Hepatocyte (in vitro differentiated cells): ENCODE measurements at regions not wholly inside any gene's neighbourhood (a gene's known extent, or its start where the extent isn't known, plus 50 kb on each side); places are given as distances from the start of the nearest gene placed in this dataset.
"Not testable (repeated sequence)": the region's sequence is repeated elsewhere in the genome, so short reads cannot be mapped to it uniquely, and the experiment has no call there.

ENCODE experiments used
- DNase-seq: peaks from one replicate; pipeline ENCODE4 v3.0.0-alpha.2; 2016; ENCODE audit warnings: low spot score
- H2AFZ ChIP-seq: fragments of 200-600 bp; sonication (generic); 2 replicates; pipeline ENCODE4 v1.6.0; 2016; ENCODE audit warnings: antibody characterized with exemption, mild to moderate bottlenecking
- H3K27ac ChIP-seq: fragments of 200-600 bp; sonication (generic); 2 replicates; pipeline ENCODE4 v1.5.1; 2016; ENCODE audit warnings: mild to moderate bottlenecking
- H3K27me3 ChIP-seq: fragments of 200-600 bp; sonication (generic); 2 replicates; pipeline ENCODE4 v1.6.1; 2016
- H3K36me3 ChIP-seq: fragments of 200-600 bp; sonication (generic); replicated peaks from 2 replicates; pipeline ENCODE4 v1.5.1; 2016; ENCODE audit warnings: low read depth; ENCODE audit not compliant: insufficient read depth
- H3K4me1 ChIP-seq: fragments of 200-600 bp; sonication (generic); 2 replicates; pipeline ENCODE4 v1.5.1; 2016; ENCODE audit warnings: mild to moderate bottlenecking, moderate library complexity; ENCODE audit not compliant: insufficient read depth
- H3K4me2 ChIP-seq: fragments of 200-600 bp; sonication (generic); 2 replicates; pipeline ENCODE4 v1.6.0; 2016
- H3K4me3 ChIP-seq: fragments of 200-600 bp; sonication (generic); 2 replicates; pipeline ENCODE4 v1.5.1; 2016; ENCODE audit warnings: mild to moderate bottlenecking
- H3K79me2 ChIP-seq: fragments of 200-600 bp; sonication (generic); 2 replicates; pipeline ENCODE4 v1.6.0; 2017; ENCODE audit warnings: mild to moderate bottlenecking
- H3K9me2 ChIP-seq: fragments of 200-600 bp; sonication (generic); replicated peaks from 2 replicates; pipeline ENCODE4 v1.6.0; 2017; ENCODE audit warnings: mild to moderate bottlenecking; ENCODE audit not compliant: insufficient read depth
- H3K9me3 ChIP-seq: fragments of 200-600 bp; sonication (generic); 2 replicates; pipeline ENCODE4 v1.5.1; 2016; ENCODE audit warnings: low read depth, mild to moderate bottlenecking
- H4K20me1 ChIP-seq: fragments of 200-600 bp; sonication (generic); 2 replicates; pipeline ENCODE4 v1.6.0; 2016; ENCODE audit warnings: mild to moderate bottlenecking; ENCODE audit not compliant: insufficient read depth, poor library complexity, severe bottlenecking
- EZH2 ChIP-seq: fragments of 200-600 bp; sonication (generic); IDR thresholded peaks from 2 replicates; pipeline ENCODE4 v1.6.1; 2016; ENCODE audit warnings: antibody characterized with exemption, mild to moderate bottlenecking, borderline replicate concordance
- EZH2phosphoT487 ChIP-seq: fragments of 200-600 bp; sonication (generic); IDR thresholded peaks from one replicate; pipeline ENCODE4 v1.6.1; 2018; ENCODE audit warnings: antibody characterized with exemption, mild to moderate bottlenecking, low read depth, moderate library complexity; ENCODE audit not compliant: unreplicated experiment, severe bottlenecking
- WGBS: methylation state at CpG from one replicate; pipeline ENCODE4 v1.1.6; 2016; ENCODE audit warnings: low lambda C conversion rate; ENCODE audit errors: missing lambda C conversion rate; 5-methylcytosine and 5-hydroxymethylcytosine counted together
- TF ChIP-seq, protein P1 (sequence below): fragments of 200-600 bp; sonication (generic); IDR thresholded peaks from 2 replicates; pipeline ENCODE4 v1.5.1; 2016; ENCODE audit warnings: antibody characterized with exemption, mild to moderate bottlenecking; ENCODE audit not compliant: poor library complexity

- no peak overlapping the region for H2AFZ ChIP-seq
- H3K4me1 ChIP-seq = no peaks in the 10 kb centered on the region
- no peaks in the 10 kb centered on the region for H3K36me3 ChIP-seq
- no peak overlapping the region for H3K4me2 ChIP-seq
- H3K4me3 ChIP-seq = no peak overlapping the region
- 98% methylated on average over 2 of the region's 2 CpGs for WGBS
- no peaks in the 10 kb centered on the region for H3K9me2 ChIP-seq
- H3K9me3 ChIP-seq = no peaks in the 10 kb centered on the region
- H3K79me2 ChIP-seq = no peaks in the 10 kb centered on the region
- H3K27me3 ChIP-seq = no peaks in the 10 kb centered on the region
- no peaks in the 10 kb centered on the region for H4K20me1 ChIP-seq
- H3K27ac ChIP-seq = no peak overlapping the region
- DNase-seq = no peak
- TF ChIP-seq, protein P1, sequence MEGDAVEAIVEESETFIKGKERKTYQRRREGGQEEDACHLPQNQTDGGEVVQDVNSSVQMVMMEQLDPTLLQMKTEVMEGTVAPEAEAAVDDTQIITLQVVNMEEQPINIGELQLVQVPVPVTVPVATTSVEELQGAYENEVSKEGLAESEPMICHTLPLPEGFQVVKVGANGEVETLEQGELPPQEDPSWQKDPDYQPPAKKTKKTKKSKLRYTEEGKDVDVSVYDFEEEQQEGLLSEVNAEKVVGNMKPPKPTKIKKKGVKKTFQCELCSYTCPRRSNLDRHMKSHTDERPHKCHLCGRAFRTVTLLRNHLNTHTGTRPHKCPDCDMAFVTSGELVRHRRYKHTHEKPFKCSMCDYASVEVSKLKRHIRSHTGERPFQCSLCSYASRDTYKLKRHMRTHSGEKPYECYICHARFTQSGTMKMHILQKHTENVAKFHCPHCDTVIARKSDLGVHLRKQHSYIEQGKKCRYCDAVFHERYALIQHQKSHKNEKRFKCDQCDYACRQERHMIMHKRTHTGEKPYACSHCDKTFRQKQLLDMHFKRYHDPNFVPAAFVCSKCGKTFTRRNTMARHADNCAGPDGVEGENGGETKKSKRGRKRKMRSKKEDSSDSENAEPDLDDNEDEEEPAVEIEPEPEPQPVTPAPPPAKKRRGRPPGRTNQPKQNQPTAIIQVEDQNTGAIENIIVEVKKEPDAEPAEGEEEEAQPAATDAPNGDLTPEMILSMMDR = no peak
- TF ChIP-seq EZH2phosphoT487 = no peak
- TF ChIP-seq EZH2 = no peak
Measured at GRCh38 chr1:188023206-188023605, 1194.5 kb downstream of the PLA2G4A start.

- Histone ChIP-seq H3K27ac (no peak overlapping the region), H3K36me3 (no peaks in the 10 kb centered on the region), H3K79me2 (no peaks in the 10 kb centered on the region), H2AFZ (no peak overlapping the region), H3K4me1 (no peaks in the 10 kb centered on the region), H3K9me2 (no peaks in the 10 kb centered on the region), H3K4me3 (no peak overlapping the region), H4K20me1 (no peaks in the 10 kb centered on the region), H3K4me2 (no peak overlapping the region), H3K27me3 (no peaks in the 10 kb centered on the region), H3K9me3 (no peaks in the 10 kb centered on the region)
- peak; percentile 24 for DNase-seq
- TF ChIP-seq EZH2phosphoT487 (no peak), EZH2 (no peak)
- TF ChIP-seq, protein P1 = no peak
Measured at GRCh38 chr1:188027613-188028012, 1198.9 kb downstream of the PLA2G4A start.

DNA sequence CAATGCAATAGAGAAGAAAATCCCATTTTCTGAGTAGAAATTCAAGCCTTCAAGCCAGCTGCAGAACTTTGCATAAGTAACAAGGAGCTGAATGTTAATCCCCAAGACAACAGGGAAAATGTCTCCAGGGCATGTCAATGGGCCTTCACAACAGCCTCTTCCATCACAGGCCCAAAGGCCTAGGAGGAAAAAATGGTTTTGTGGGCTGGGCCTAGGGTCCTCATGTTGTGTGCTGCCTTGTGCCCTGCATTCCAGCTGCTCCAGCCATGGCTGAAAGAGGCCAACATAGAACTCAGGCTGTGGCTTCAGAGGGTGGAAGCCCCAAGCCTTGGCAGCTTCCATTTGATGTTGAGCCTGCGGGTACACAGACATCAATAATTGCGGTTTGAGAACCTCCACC, 1208.8 kb downstream of the PLA2G4A start:
- not testable (repeated sequence) for H3K27me3 ChIP-seq, H3K79me2 ChIP-seq, H4K20me1 ChIP-seq, H3K27ac ChIP-seq, H3K4me1 ChIP-seq, DNase-seq, H3K36me3 ChIP-seq, H3K4me2 ChIP-seq, H2AFZ ChIP-seq, H3K9me3 ChIP-seq, H3K4me3 ChIP-seq, H3K9me2 ChIP-seq
- WGBS = 50% methylated on average over 2 of the region's 2 CpGs

DNA sequence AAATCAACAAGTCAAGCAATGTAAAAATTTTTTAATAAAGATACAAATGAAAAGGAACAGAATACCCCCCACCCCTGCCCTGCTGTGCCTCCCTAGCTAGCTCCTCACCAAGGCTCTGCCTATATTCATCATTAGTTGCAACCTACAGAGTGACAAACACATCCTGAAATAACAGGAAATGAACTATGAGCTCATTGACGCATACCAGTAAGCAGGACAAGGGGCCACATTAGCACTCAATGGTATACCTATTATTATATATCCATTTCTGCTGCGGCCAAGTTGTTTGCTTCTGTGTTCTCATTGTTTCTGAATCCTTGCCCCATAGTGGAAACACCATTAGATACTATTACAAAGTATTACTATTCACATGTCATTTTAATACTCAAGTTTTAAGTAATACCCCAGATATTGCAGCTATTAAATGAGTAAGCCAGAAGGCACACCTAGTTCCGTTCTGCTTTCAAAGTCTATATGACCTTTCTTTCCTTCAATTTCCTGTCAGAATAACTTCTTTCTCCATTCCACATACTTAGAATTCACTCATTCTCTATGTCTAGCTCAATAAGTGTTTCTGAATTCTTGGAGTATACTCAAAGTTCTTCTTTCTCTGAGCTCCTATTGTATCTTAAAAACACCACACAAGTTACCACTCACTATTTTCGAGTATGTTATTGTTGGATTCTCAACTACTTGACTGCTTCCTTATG, 1214.9 kb downstream of the PLA2G4A start:
- Histone ChIP-seq H3K27me3 (no peaks in the 10 kb centered on the region), H3K79me2 (no peaks in the 10 kb centered on the region), H3K27ac (no peak overlapping the region), H3K4me3 (no peak overlapping the region), H3K4me1 (no peaks in the 10 kb centered on the region), H3K9me2 (no peaks in the 10 kb centered on the region), H3K9me3 (no peaks in the 10 kb centered on the region), H4K20me1 (no peaks in the 10 kb centered on the region), H3K4me2 (no peak overlapping the region), H3K36me3 (no peaks in the 10 kb centered on the region), H2AFZ (no peak overlapping the region)
- no peak for DNase-seq
- TF ChIP-seq EZH2 (no peak), EZH2phosphoT487 (no peak)
- TF ChIP-seq, protein P1 = no peak
- 90% methylated on average over 4 of the region's 4 CpGs for WGBS
